ENCODE measurements at regions not wholly inside any gene's neighbourhood (a gene's known extent, or its start where the extent isn't known, plus 50 kb on each side); places are given as distances from the start of the nearest gene placed in this dataset.

DNA sequence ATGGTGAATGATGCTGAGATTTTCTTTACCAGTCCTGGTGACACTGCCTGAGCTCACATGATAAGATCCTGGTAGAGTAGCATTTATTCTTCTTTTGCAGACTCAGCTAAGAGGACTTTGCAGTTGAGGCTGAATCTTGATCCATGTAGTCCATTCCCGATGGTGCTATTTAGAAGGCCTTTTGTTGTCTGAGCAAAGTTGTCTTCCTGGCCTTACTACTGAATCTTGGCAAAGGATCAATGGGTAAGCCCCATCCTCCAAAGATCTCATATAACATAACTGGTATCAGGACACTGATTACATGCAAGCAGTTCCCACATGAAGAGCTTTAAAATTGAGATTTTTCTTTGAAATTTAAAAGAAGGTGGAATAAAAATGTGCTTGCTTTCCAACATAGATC is 291.6 kb downstream of the SOX4 start:
- no peaks in the 10 kb centered on the region for H3K79me2 ChIP-seq (ENCODE audit: low read length)
- TF ChIP-seq EZH2 (optimal IDR thresholded peaks at IDR 0.05; ENCODE audit: low read depth, low read length) (no peak), EZH2phosphoT487 (IDR thresholded peaks at IDR 0.05; ENCODE audit: low read length) (no peak), CTCF (IDR thresholded peaks at IDR 0.05; ENCODE audit: low read length) (no peak)
- H3K4me3 ChIP-seq (ENCODE audit: low read length), result no peak overlapping the region
- no peaks in the 10 kb centered on the region for H3K9me2 ChIP-seq (replicated peaks; ENCODE audit: insufficient read depth, low read length)
- DNase-seq, result no peak
- H3K36me3 ChIP-seq (replicated peaks; ENCODE audit: insufficient read depth, low read length), result no peaks in the 10 kb centered on the region
- H3K9me3 ChIP-seq (replicated peaks; ENCODE audit: insufficient read depth, low read length), result no peaks in the 10 kb centered on the region
- H2AFZ ChIP-seq (ENCODE audit: low read length), result no peak overlapping the region
- no peaks in the 10 kb centered on the region for H3K4me1 ChIP-seq (ENCODE audit: low read length)
- no peaks in the 10 kb centered on the region for H3K27me3 ChIP-seq (replicated peaks; ENCODE audit: insufficient read depth, low read length)
- no peaks in the 10 kb centered on the region for H4K20me1 ChIP-seq (ENCODE audit: insufficient read depth, low read length)
- no peaks in the 10 kb centered on the region for H3F3A ChIP-seq (ENCODE audit: insufficient read depth, low read length)
- no peak overlapping the region for H3K27ac ChIP-seq (ENCODE audit: low read length)
- no peak overlapping the region for H3K4me2 ChIP-seq (ENCODE audit: low read depth, low read length)
- no peak overlapping the region for H3K9ac ChIP-seq (ENCODE audit: low read length)

GRCh38 chr6:21885532-21886114 is 292.1 kb downstream of the SOX4 start:
- Histone ChIP-seq H3F3A (ENCODE audit: insufficient read depth, low read length) (no peaks in the 10 kb centered on the region), H2AFZ (ENCODE audit: low read length) (no peak overlapping the region), H3K4me3 (ENCODE audit: low read length) (no peak overlapping the region), H3K36me3 (replicated peaks; ENCODE audit: insufficient read depth, low read length) (no peaks in the 10 kb centered on the region), H3K27me3 (replicated peaks; ENCODE audit: insufficient read depth, low read length) (no peaks in the 10 kb centered on the region), H3K9me3 (replicated peaks; ENCODE audit: insufficient read depth, low read length) (no peaks in the 10 kb centered on the region), H3K27ac (ENCODE audit: low read length) (no peak overlapping the region), H3K4me2 (ENCODE audit: low read depth, low read length) (no peak overlapping the region), H4K20me1 (ENCODE audit: insufficient read depth, low read length) (no peaks in the 10 kb centered on the region), H3K79me2 (ENCODE audit: low read length) (no peaks in the 10 kb centered on the region), H3K9me2 (replicated peaks; ENCODE audit: insufficient read depth, low read length) (no peaks in the 10 kb centered on the region), H3K9ac (ENCODE audit: low read length) (no peak overlapping the region), H3K4me1 (ENCODE audit: low read length) (no peaks in the 10 kb centered on the region)
- TF ChIP-seq CTCF (IDR thresholded peaks at IDR 0.05; ENCODE audit: low read length), result no peak
- TF ChIP-seq EZH2phosphoT487 (IDR thresholded peaks at IDR 0.05; ENCODE audit: low read length), result no peak
- TF ChIP-seq EZH2 (optimal IDR thresholded peaks at IDR 0.05; ENCODE audit: low read depth, low read length), result no peak
- DNase-seq, result no peak

- Histone ChIP-seq H3K9ac (ENCODE audit: low read length) (no peak overlapping the region), H3K9me3 (replicated peaks; ENCODE audit: insufficient read depth, low read length) (no peaks in the 10 kb centered on the region), H3K27ac (ENCODE audit: low read length) (no peak overlapping the region), H3K4me2 (ENCODE audit: low read depth, low read length) (no peak overlapping the region), H3K36me3 (replicated peaks; ENCODE audit: insufficient read depth, low read length) (no peaks in the 10 kb centered on the region), H3F3A (ENCODE audit: insufficient read depth, low read length) (no peaks in the 10 kb centered on the region), H3K27me3 (replicated peaks; ENCODE audit: insufficient read depth, low read length) (no peaks in the 10 kb centered on the region), H3K79me2 (ENCODE audit: low read length) (no peaks in the 10 kb centered on the region), H3K9me2 (replicated peaks; ENCODE audit: insufficient read depth, low read length) (no peaks in the 10 kb centered on the region), H2AFZ (ENCODE audit: low read length) (no peak overlapping the region), H4K20me1 (ENCODE audit: insufficient read depth, low read length) (no peaks in the 10 kb centered on the region), H3K4me1 (ENCODE audit: low read length) (no peaks in the 10 kb centered on the region), H3K4me3 (ENCODE audit: low read length) (no peak overlapping the region)
- no peak for DNase-seq
- TF ChIP-seq EZH2phosphoT487 (IDR thresholded peaks at IDR 0.05; ENCODE audit: low read length) (no peak), EZH2 (optimal IDR thresholded peaks at IDR 0.05; ENCODE audit: low read depth, low read length) (no peak), CTCF (IDR thresholded peaks at IDR 0.05; ENCODE audit: low read length) (no peak)
These were observed 293.1 kb downstream of the SOX4 start for GRCh38 chr6:21886542-21887151.

Data from MM.1S (cell line).